ENCODE measurements at regions not wholly inside any gene's neighbourhood (a gene's known extent, or its start where the extent isn't known, plus 50 kb on each side); places are given as distances from the start of the nearest gene placed in this dataset.

- Mint-ChIP-seq H3K9me3 (no peaks in the 10 kb centered on the region), H3K27ac (no peak overlapping the region), H3K4me3 (no peak overlapping the region), H3K36me3 (no peaks in the 10 kb centered on the region), H3K27me3 (ENCODE audit: insufficient read depth, low read depth) (no peaks in the 10 kb centered on the region), H3K4me1 (no peaks in the 10 kb centered on the region)
- Histone ChIP-seq H3K79me2 (ENCODE audit: low read depth) (no peaks in the 10 kb centered on the region), H3K36me3 (no peaks in the 10 kb centered on the region), H3K4me1 (no peaks in the 10 kb centered on the region), H4K20me1 (ENCODE audit: low read depth) (no peaks in the 10 kb centered on the region), H2AFZ (replicated peaks) (no peak overlapping the region), H3K27me3 (no peaks in the 10 kb centered on the region), H3K9me3 (ENCODE audit: low read depth) (no peaks in the 10 kb centered on the region), H3K4me2 (no peak overlapping the region), H3K4me3 (no peak overlapping the region), H3F3A (ENCODE audit: low read depth) (no peaks in the 10 kb centered on the region), H3K9ac (no peak overlapping the region), H3K27ac (no peak overlapping the region)
- DNase-seq (ENCODE audit: low spot score) = no peak
- TF ChIP-seq EZH2 (IDR thresholded peaks at IDR 0.05) = no peak
Observed at GRCh38 chr11:70811483-70811882, 413.2 kb downstream of the CTTN start.

DNA sequence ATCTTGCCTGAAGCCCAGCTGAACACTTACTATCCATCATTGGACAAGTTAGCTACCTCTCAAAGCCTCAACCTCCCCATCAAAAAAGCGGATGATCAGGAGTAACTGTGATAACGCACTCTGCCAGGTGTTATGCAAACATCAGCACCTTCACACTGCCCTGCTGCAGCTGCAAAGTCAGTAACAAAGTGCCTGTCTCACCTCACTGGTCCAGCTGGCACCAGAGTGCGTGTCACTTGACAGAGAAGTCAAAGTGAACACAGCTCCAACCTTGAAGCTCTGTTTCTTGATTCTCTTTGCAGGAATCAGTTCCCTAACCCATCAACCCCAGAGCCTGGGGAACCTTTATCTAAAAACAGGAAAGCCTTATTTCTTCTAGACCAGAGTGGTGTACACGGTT lies 413.6 kb downstream of the CTTN start:
- Mint-ChIP-seq H3K27me3 (ENCODE audit: insufficient read depth, low read depth) (peaks cover 1% of the 10 kb centered on the region), H3K9me3 (no peaks in the 10 kb centered on the region), H3K4me1 (no peaks in the 10 kb centered on the region), H3K27ac (no peak overlapping the region), H3K36me3 (no peaks in the 10 kb centered on the region), H3K4me3 (no peak overlapping the region)
- no peak overlapping the region for H3K4me2 ChIP-seq
- H3K4me1 ChIP-seq = no peaks in the 10 kb centered on the region
- no peaks in the 10 kb centered on the region for H3K36me3 ChIP-seq
- TF ChIP-seq EZH2phosphoT487 (IDR thresholded peaks at IDR 0.05) (no peak), CTCF (IDR thresholded peaks at IDR 0.05) (no peak), EZH2 (IDR thresholded peaks at IDR 0.05) (no peak)
- H3K4me3 ChIP-seq = no peak overlapping the region
- no peaks in the 10 kb centered on the region for H3K9me3 ChIP-seq (ENCODE audit: low read depth)
- H3F3A ChIP-seq (ENCODE audit: low read depth) = no peaks in the 10 kb centered on the region
- no peak overlapping the region for H3K9ac ChIP-seq
- H3K27me3 ChIP-seq = no peaks in the 10 kb centered on the region
- no peak for DNase-seq (ENCODE audit: low spot score)
- no peaks in the 10 kb centered on the region for H4K20me1 ChIP-seq (ENCODE audit: low read depth)
- H2AFZ ChIP-seq (replicated peaks) = no peak overlapping the region
- H3K27ac ChIP-seq = no peak overlapping the region
- H3K79me2 ChIP-seq (ENCODE audit: low read depth) = no peaks in the 10 kb centered on the region

GRCh38 chr11:70812472-70812871 lies 414.1 kb downstream of the CTTN start:
- Mint-ChIP-seq H3K27ac (no peak overlapping the region), H3K4me1 (no peaks in the 10 kb centered on the region), H3K27me3 (ENCODE audit: insufficient read depth, low read depth) (peaks cover 2% of the 10 kb centered on the region), H3K36me3 (no peaks in the 10 kb centered on the region), H3K9me3 (no peaks in the 10 kb centered on the region), H3K4me3 (no peak overlapping the region)
- Histone ChIP-seq H3K27ac (no peak overlapping the region), H3K4me3 (no peak overlapping the region), H3K36me3 (no peaks in the 10 kb centered on the region), H2AFZ (replicated peaks) (no peak overlapping the region), H3K9ac (no peak overlapping the region), H4K20me1 (ENCODE audit: low read depth) (no peaks in the 10 kb centered on the region), H3K4me1 (no peaks in the 10 kb centered on the region), H3K9me3 (ENCODE audit: low read depth) (no peaks in the 10 kb centered on the region), H3K4me2 (no peak overlapping the region), H3F3A (ENCODE audit: low read depth) (no peaks in the 10 kb centered on the region), H3K27me3 (no peaks in the 10 kb centered on the region), H3K79me2 (ENCODE audit: low read depth) (no peaks in the 10 kb centered on the region)
- no peak for DNase-seq (ENCODE audit: low spot score)
- TF ChIP-seq EZH2phosphoT487 (IDR thresholded peaks at IDR 0.05) (no peak), EZH2 (IDR thresholded peaks at IDR 0.05) (no peak), CTCF (IDR thresholded peaks at IDR 0.05) (no peak)

DNA sequence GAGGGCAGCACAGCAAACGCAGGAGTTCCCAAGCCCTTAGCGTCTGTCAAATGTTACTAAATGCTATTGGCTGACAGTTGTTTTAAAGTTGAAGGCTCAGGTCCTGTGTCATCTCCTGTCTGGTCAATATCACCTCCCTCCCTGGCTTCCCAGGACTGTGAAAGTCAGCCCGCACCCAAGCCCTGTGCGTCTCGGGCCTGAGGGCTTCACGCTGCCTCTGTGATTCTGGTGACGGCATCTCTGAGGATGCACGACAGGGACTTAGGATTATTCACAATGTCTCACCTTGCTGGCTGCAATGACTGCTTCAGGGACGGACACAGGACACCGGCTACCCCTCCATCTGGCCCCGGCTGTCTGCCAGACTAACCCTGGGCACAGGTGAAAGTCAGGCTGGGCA lies 415.3 kb downstream of the CTTN start:
- no peaks in the 10 kb centered on the region for H3K27me3 ChIP-seq
- Mint-ChIP-seq H3K4me1 (no peaks in the 10 kb centered on the region), H3K27ac (no peak overlapping the region), H3K9me3 (no peaks in the 10 kb centered on the region), H3K27me3 (ENCODE audit: insufficient read depth, low read depth) (peaks cover 12% of the 10 kb centered on the region), H3K36me3 (no peaks in the 10 kb centered on the region), H3K4me3 (no peak overlapping the region)
- H3K79me2 ChIP-seq (ENCODE audit: low read depth) = no peaks in the 10 kb centered on the region
- H3K4me3 ChIP-seq = no peak overlapping the region
- H3K4me2 ChIP-seq = no peak overlapping the region
- H3K4me1 ChIP-seq = peaks cover 4% of the 10 kb centered on the region
- H3F3A ChIP-seq (ENCODE audit: low read depth) = no peaks in the 10 kb centered on the region
- H4K20me1 ChIP-seq (ENCODE audit: low read depth) = no peaks in the 10 kb centered on the region
- TF ChIP-seq CTCF (IDR thresholded peaks at IDR 0.05) (no peak), EZH2 (IDR thresholded peaks at IDR 0.05) (no peak), EZH2phosphoT487 (IDR thresholded peaks at IDR 0.05) (no peak)
- H3K9ac ChIP-seq = no peak overlapping the region
- H3K27ac ChIP-seq = no peak overlapping the region
- no peaks in the 10 kb centered on the region for H3K36me3 ChIP-seq
- H3K9me3 ChIP-seq (ENCODE audit: low read depth) = no peaks in the 10 kb centered on the region
- no peak overlapping the region for H2AFZ ChIP-seq (replicated peaks)
- DNase-seq (ENCODE audit: low spot score) = no peak

All from neural progenitor cell (in vitro differentiated cells).